Duodenal mucosa (tissue), 2 donors: ENCODE measurements at regions not wholly inside any gene's neighbourhood (a gene's known extent, or its start where the extent isn't known, plus 50 kb on each side); places are given as distances from the start of the nearest gene placed in this dataset.

ENCODE experiments used
- H3K27ac ChIP-seq: one replicate; pipeline ENCODE4 v1.7.0; 2013; ENCODE audit warnings: low read depth, low read length
- H3K27me3 ChIP-seq, 2 donors: one replicate each; pipeline ENCODE4 v1.7.0; 2013; ENCODE audit warnings: low read length in 2 of 2, control low read depth in 1 of 2; ENCODE audit not compliant: insufficient read depth in 2 of 2, control insufficient read depth in 1 of 2
- H3K36me3 ChIP-seq, 2 donors: one replicate each; pipeline ENCODE4 v1.7.0; 2013; ENCODE audit warnings: low read length in 2 of 2, control low read depth in 1 of 2; ENCODE audit not compliant: insufficient read depth in 2 of 2, control insufficient read depth in 1 of 2
- H3K4me1 ChIP-seq, 2 donors: one replicate each; pipeline ENCODE4 v1.7.0; 2013; ENCODE audit warnings: low read length in 2 of 2, control low read depth in 1 of 2; ENCODE audit not compliant: insufficient read depth in 2 of 2, control insufficient read depth in 1 of 2
- H3K4me3 ChIP-seq, 2 donors: one replicate each; pipeline ENCODE4 v1.7.0; 2013; ENCODE audit warnings: low read length in 2 of 2, low read depth in 1 of 2
- H3K9ac ChIP-seq, 2 donors: one replicate each; pipeline ENCODE4 v1.7.0; 2013; ENCODE audit warnings: low read length in 2 of 2, low read depth in 1 of 2
- H3K9me3 ChIP-seq, 2 donors: one replicate each; pipeline ENCODE4 v1.7.0; 2013; ENCODE audit warnings: low read length in 2 of 2, control low read depth in 1 of 2; ENCODE audit not compliant: control insufficient read depth in 1 of 2

GRCh38 chr1:58214674-58215073 lies 331.9 kb downstream of the OMA1 start:
- Histone ChIP-seq H3K36me3 (no peaks in the 10 kb centered on the region), H3K9me3 (no peaks in the 10 kb centered on the region), H3K9ac (no peak overlapping the region), H3K4me1 (no peaks in the 10 kb centered on the region), H3K27me3 (no peaks in the 10 kb centered on the region), H3K27ac (no peak overlapping the region), H3K4me3 (no peak overlapping the region)

DNA sequence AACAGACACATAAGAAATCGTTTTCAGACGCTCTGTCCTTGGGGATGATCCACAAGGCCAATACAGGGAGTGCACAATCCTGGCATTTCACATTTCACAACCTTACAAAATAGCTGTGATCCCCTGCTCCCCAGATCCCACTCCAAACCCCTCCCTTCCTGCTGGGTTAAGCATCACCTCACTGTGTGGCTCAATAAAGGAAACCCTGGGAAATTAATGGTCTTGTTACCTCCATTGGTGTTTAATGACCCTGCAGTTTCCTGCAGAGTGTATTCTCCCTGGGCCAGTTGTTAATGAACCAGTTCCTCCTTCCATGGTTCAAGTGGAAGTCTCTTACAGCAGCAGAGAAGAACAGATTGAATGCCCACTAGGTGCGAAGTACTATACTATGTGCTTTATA lies 334.7 kb downstream of the OMA1 start:
- no peak overlapping the region for H3K27ac ChIP-seq
- no peaks in the 10 kb centered on the region for H3K27me3 ChIP-seq
- H3K36me3 ChIP-seq: no peaks in the 10 kb centered on the region
- H3K4me3 ChIP-seq: no peak overlapping the region
- H3K4me1 ChIP-seq: no peaks in the 10 kb centered on the region
- H3K9me3 ChIP-seq: no peaks in the 10 kb centered on the region
- H3K9ac ChIP-seq: no peak overlapping the region

DNA sequence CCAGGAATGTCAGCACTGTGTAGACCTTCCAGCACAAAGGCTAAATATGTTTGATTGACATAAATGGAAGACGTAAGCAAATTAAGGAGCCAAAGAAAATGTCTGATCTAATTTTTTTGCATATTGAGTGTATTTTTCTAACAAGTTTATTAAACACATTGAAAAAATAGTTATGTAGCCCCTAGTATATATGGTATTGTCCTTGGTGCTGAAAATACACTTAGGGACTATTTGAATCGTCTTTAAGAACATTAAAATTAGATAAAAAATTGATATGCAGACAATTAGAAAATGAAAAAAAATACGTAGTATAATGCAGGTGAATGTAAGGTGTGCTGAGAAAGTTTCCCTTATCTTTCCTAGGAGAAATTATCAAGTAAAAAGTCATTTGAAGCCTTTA lies 337.0 kb downstream of the OMA1 start:
- Histone ChIP-seq H3K9me3 (no peaks in the 10 kb centered on the region), H3K4me1 (no peaks in the 10 kb centered on the region), H3K4me3 (no peak overlapping the region), H3K9ac (no peak overlapping the region), H3K36me3 (no peaks in the 10 kb centered on the region), H3K27ac (no peak overlapping the region), H3K27me3 (no peaks in the 10 kb centered on the region)

DNA sequence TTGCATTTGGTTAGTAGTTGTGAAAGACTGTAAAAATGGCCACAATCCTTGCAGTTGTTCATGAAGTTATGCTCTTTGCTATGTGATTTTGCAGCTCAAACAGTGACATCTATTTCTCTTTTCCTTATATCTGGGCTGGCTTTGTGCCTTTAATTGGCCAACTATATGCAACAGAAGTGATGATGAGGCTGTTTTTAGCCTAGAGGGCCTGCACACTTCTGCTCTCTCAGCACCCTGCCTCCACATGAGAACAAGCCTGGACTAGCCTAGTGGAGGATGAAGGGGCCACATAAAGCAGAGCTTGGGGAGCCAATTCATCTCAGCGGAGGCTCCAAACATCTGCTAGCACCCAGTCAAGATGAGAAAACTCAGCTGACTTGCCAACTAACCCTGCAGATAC lies 339.8 kb downstream of the OMA1 start:
- Histone ChIP-seq H3K27ac (no peak overlapping the region), H3K36me3 (no peaks in the 10 kb centered on the region), H3K9ac (no peak overlapping the region), H3K4me1 (no peaks in the 10 kb centered on the region), H3K4me3 (no peak overlapping the region), H3K27me3 (no peaks in the 10 kb centered on the region), H3K9me3 (no peaks in the 10 kb centered on the region)

DNA sequence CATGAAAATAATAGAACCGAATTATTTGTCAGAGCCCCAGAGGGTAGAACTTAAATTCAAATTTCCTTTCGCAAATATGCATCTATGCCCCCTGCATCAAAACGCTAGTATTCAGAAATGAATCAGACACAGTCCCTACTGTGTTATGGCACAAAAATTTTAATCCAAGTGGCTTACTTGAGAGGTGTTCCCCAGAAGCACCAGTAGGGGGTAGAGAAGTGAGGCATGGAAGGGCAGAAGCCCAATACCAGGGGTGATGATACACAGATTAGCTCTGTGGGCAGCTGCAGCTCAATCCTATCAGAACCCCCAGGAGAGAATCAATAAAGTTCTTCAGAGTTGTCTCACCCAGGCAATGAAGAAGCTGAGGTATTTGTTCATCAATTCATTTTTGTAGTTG lies 342.2 kb downstream of the OMA1 start:
- no peak overlapping the region for H3K9ac ChIP-seq
- no peak overlapping the region for H3K27ac ChIP-seq
- no peaks in the 10 kb centered on the region for H3K27me3 ChIP-seq
- no peak overlapping the region for H3K4me3 ChIP-seq
- H3K9me3 ChIP-seq: no peaks in the 10 kb centered on the region
- H3K4me1 ChIP-seq: no peaks in the 10 kb centered on the region
- no peaks in the 10 kb centered on the region for H3K36me3 ChIP-seq

- no peak overlapping the region for H3K4me3 ChIP-seq
- no peaks in the 10 kb centered on the region for H3K4me1 ChIP-seq
Measured at GRCh38 chr1:58201492-58202106, 344.9 kb downstream of the OMA1 start.

GRCh38 chr1:58200437-58200836 lies 346.1 kb downstream of the OMA1 start:
- no peaks in the 10 kb centered on the region for H3K9me3 ChIP-seq
- H3K27me3 ChIP-seq: no peaks in the 10 kb centered on the region
- no peaks in the 10 kb centered on the region for H3K4me1 ChIP-seq

More at GRCh38 chr1:58201492-58202106, 344.9 kb downstream of the OMA1 start:
- no peaks in the 10 kb centered on the region for H3K36me3 ChIP-seq
- no peak overlapping the region for H3K27ac ChIP-seq
- H3K9ac ChIP-seq: no peak overlapping the region
- no peaks in the 10 kb centered on the region for H3K9me3 ChIP-seq
- no peaks in the 10 kb centered on the region for H3K27me3 ChIP-seq

DNA sequence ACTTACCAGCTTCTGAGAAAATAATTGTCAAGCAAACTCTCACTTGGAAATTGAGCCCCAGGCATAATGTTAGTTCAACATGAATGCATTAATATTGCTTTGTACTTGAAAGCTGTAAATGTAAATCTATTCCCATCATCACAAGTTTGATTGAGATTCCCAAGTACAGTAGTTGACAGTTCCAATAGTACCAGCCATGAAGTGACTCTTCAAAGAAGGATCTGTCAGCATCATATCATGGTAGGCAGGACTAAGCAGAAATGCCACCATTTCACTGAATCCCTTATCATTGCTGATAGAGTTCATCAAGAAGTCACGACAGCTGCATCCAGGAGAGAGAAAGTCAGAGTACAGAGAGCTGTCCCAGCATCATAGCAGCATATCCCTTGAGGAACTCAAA lies 348.7 kb downstream of the OMA1 start:
- Histone ChIP-seq H3K27me3 (no peaks in the 10 kb centered on the region), H3K27ac (no peak overlapping the region), H3K36me3 (no peaks in the 10 kb centered on the region), H3K4me1 (no peaks in the 10 kb centered on the region), H3K9me3 (no peaks in the 10 kb centered on the region), H3K4me3 (no peak overlapping the region), H3K9ac (no peak overlapping the region)

More at GRCh38 chr1:58200437-58200836, 346.1 kb downstream of the OMA1 start:
- Histone ChIP-seq H3K9ac (no peak overlapping the region), H3K4me3 (no peak overlapping the region), H3K27ac (no peak overlapping the region), H3K36me3 (no peaks in the 10 kb centered on the region)

- H3K9ac ChIP-seq: no peak overlapping the region
- no peaks in the 10 kb centered on the region for H3K27me3 ChIP-seq
- no peak overlapping the region for H3K4me3 ChIP-seq
- no peaks in the 10 kb centered on the region for H3K36me3 ChIP-seq
- H3K9me3 ChIP-seq: no peaks in the 10 kb centered on the region
- no peak overlapping the region for H3K27ac ChIP-seq
- no peaks in the 10 kb centered on the region for H3K4me1 ChIP-seq
Measured at GRCh38 chr1:58190267-58190988, 356.1 kb downstream of the OMA1 start.

DNA sequence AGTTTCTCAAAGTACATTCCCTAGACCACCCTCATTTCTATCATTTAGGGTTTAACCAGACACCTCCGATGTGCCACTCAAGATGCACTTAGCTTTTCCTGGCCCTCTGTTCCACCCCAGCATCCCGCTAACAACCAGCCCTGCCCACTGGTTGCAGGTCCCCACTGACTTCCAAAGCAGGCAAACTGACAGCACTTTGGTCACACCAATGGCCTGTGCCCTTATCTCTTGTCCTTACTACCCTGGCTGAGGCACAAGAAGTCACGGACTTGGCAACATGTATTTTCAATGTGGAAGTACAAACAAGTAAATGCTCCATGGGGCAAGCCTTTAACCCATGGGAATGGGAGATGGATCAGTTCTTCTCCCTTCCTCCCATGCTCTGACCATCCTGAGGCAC lies 357.1 kb downstream of the OMA1 start:
- no peaks in the 10 kb centered on the region for H3K9me3 ChIP-seq
- no peak overlapping the region for H3K9ac ChIP-seq
- H3K27me3 ChIP-seq: no peaks in the 10 kb centered on the region
- H3K36me3 ChIP-seq: no peaks in the 10 kb centered on the region
- H3K27ac ChIP-seq: no peak overlapping the region
- H3K4me1 ChIP-seq: no peaks in the 10 kb centered on the region
- H3K4me3 ChIP-seq: no peak overlapping the region
